GDM1 (cell line): ENCODE measurements at regions not wholly inside any gene's neighbourhood (a gene's known extent, or its start where the extent isn't known, plus 50 kb on each side); places are given as distances from the start of the nearest gene placed in this dataset.
A peak's percentile ranks its signal among the peaks of the same experiment; 100 is the strongest.

Experiments used
- DNase-seq: peaks from one replicate; lab custom pipeline; 2025; lab: John Stamatoyannopoulos, UW

DNA sequence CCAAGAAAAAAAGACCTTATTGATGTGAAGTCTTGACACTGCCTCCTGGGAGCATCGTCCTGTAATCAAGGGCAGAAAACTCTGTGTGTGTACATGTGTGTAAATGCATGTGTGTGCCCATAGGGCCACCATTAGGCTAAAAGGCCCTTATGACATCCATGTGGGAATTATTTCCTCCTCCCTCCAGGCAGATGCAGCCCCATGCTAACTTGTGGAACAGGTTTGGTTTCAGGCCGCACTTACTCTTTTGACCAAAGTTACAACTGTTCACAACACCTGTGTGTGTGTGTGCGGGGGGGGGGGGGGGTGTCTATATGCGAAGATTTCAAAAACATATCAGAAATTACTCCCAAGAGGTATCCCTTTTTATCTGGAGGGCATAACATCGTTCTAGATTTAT lies 87.4 kb upstream of the SLC14A2 start:
- DNase-seq, result no peak

DNA sequence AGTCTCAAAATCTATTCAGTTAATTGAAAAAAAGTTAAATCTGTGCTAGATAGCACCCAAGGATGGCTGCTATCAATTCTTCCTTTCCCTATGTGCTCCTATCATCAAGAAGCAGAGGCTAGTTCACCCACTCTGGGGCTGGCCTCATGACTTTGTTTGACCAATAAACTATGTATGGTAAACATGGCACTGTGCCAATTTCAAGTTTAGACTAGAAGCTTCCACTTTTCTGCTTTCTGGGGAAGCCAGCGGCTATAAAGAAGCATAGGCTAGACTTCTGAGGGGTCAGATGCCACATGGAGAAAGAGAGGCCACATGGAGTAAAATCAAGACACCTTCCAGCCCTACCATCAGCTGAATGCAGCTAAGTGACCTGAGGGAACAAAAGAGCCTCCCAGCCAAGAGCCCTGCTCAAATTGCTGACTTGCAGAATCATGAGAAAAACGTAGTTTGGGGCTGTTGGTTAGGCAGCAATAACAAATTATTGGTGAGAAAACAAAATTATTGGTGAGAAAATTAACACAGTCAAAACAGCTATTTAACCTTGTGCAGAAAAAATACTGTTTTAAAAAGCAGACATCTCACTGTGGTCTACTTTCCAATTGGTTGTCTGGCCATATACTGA lies 86.5 kb upstream of the SLC14A2 start:
- no peak for DNase-seq

DNA sequence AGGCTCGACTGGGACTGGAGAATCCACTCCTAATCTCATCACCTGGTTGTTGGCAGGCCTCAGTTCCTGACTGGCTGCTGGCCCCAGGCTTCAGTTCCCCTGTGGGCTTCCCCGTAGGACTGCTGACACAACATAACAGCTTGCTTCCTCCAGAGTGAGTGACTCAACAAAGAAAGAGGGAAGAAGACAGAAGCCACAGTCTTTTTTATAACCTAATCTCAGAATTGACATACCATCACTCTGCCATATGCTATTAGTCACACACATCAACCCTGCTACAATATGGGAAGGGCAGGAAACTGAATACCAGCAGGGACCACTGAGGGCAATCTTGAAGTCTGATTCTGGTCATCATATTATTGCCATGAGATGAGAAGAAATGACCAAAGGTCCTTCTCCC lies 76.8 kb upstream of the SLC14A2 start:
- no peak for DNase-seq

DNA sequence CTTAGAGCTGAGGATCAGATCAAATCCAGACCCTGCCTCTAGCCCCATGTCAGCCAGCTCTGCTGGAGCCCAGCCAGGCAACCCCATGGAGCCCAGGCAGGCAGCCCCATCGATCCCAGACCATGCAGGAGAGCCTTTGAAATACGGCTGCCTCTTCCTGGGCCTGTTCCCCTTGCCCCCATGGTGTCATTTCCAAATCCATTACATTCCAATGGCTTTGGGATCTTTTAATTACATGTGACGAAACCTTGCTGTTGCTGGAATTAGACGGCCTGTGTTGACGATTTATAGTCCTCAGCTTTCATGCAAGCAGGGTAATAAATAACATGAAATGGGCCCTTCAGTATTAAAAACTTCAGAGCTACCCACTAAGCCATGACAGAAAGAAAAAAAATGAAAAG lies 75.8 kb upstream of the SLC14A2 start:
- no peak for DNase-seq

DNA sequence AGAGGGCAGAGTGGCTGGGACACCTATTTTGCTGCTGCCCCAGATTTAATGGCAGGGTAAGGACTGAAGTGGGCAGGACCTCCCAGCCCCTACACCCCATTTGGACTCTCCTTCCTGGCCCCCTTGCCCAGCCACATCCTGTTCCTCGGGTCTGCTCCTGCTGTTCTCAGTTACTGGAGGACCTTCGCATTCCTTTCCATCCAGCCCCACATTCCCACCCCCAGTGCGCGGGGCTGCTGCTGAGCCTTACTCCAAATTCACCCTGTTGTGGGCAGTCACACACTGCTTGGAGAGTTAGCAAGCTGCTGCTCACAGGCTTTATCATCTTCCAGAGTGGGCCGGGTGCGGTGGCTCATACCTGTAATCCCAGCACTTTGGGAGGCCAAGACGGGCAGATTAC lies 75.2 kb upstream of the SLC14A2 start:
- DNase-seq, result no peak

DNA sequence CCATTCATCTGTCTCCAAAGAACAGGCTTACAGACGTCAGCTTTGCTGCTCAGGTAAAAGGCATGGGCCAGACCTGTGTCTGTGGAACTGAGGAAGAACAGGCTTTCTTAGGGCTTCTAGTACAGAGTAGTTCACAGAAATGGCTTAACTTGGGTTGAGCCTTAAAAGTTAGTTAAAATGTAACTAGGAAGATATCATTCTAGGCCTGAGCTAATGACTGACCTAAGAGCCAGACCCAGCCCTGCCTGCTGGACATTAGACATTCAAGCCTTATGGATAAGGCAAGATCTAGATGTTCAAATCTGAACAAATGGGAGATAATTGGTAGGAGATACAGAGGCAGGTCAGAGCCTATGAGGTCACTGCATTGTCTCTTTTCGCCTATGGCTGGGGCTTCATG lies 73.9 kb upstream of the SLC14A2 start:
- DNase-seq, result no peak

DNA sequence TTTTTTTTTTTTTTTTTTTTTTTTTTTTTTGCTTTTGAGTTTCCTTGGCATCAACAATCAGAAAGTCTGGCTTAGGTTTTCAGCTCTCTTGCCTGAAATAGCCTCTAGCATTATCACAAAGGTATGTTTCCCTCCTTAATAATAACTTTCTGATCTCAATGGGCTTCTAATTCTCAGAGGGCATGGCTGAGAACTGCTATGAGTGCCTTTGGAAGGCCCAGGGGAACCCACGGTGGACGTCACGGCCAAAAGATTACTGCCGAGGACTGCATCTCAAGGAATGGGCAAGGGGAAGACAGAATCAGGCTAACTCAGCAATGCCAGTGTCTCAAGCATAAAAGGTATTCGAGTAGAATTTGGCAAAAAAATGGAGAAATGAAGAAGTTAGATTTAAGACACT lies 73.2 kb upstream of the SLC14A2 start:
- DNase-seq, result no peak

DNA sequence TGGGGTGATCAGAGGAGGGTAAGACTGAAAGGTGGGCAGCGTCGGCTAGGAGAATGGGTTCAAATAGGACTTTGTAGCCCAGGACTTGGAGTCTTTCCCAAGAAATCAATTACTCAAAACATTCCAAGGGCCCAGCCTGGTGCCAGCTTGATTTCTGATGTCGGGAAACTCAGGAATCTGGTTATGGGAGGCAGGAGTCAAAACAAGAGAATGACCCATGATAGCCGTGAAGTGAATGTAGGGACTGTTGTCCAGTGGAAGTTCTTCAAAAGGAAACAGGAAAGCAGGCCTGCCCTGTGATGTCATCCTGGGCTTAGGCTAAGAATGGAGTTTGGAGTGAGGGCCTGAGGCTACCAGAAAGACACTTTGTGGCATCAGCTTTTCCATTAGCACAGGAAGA lies 67.4 kb upstream of the SLC14A2 start:
- no peak for DNase-seq

DNA sequence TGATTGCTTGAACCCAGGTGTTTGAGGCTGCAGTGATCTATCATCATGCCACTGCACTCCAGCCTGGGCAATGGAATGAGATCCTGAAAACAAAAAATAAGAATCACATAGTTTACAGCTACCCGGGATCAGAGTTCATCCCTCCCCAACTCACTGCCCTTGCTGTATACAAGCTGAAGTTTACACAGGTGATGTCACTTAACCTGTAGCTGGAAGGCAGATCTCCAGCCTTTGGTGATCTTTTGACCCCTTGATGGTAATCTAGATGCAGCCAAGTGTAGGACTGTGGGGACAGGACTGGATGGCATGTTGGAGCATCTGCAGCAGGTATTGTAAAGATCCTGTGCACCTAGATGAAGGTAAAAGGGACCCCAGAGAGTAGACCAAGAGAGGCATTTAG lies 66.7 kb upstream of the SLC14A2 start:
- no peak for DNase-seq

DNA sequence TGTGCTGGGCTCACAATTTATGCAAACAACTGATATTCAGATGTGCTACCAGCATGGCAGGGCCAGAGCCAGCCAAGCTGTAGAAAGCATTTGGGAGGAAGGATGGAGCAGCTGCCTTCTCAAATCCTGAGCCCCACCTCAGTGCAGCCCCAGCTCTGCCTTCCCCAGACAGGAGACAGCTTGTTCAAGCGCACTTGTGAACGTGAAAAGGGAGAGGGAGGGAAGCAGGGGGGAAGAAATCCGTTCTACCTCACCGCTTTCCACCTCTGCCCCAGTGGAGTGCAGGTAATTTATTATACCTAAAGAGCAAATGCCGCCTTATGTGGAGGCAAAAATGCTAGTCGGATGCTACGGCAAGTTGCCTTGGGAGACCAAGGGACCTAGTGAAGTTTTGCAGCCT lies 66.0 kb upstream of the SLC14A2 start:
- DNase-seq, result no peak

DNA sequence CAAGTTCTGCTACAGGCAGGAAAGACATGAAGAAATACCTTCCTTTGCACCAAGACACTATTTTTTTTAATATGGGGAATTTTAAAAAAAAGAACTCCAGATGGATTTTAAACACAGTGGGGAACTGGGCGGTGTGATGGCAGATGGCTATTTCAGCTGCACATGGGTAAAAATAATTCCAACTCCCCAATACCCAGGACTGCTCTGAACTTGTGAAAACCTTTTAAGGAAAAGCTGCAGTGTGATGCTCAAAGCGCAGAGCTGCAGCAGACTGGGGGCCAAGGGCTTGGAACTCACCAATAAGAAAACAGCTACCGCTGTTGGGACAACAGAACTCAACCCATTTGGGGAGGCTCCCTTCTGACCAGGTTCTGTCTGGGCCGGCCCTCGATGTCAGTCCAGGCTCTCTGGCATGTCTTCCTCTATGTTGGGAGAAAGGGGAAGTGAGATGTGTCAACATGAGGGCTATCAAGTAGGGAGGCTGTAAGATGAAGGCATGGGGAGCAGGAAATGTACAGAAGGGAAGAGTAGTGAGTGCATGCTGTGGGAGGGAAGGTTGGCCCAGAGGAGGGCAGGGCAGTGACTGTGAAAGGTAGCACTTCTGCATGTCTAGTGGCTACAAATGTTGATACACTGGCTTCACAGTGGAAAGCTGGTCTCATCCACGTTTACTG lies 64.0 kb upstream of the SLC14A2 start:
- DNase-seq, result peak; percentile 41

DNA sequence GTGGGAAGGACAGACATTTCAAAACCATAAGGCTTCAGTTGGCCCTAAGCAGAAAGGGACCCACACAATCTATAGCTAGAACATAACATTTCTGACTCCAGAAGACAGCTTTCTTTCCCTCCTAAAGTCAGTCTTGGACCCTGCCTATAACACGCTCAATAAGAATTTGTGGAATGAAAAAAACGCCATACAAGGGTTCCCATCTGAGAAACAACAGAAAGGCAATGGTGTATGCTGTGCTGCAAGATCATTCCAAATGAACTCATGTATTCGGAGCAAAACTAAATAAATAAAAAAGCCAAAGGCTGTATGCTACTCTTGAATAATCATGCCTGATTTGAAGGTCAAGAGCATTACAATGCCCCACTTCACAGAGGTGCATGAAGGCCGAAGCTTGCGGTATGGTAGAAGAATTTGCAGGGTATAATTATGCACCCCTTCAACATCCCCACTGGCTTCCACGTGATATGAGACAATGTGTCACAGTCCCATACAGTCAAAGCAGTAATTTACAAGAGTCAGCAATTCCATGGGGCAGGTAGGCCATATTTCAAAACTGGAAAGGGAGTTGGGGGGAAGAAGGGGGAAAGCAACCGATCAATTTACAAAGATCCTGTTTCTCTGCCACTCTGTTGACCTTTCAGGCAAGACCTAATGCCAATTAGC lies 61.4 kb upstream of the SLC14A2 start:
- no peak for DNase-seq

DNA sequence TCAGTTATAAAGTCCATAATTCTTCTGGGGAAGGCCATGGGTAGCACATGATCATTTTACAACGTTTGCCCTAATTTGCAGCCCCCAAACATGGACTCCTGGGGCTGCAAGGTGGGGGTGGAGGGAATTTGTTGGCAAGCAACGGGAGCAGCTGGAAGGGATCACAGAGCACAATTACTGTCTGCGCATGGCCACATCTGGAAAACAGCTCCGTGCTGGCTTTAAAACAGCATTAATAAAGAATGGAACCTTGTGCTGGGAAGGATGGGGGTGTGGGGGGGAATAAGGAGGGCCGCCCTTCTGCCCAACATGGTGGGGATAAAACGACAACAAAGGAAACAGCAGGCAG lies 60.9 kb upstream of the SLC14A2 start:
- no peak for DNase-seq

DNA sequence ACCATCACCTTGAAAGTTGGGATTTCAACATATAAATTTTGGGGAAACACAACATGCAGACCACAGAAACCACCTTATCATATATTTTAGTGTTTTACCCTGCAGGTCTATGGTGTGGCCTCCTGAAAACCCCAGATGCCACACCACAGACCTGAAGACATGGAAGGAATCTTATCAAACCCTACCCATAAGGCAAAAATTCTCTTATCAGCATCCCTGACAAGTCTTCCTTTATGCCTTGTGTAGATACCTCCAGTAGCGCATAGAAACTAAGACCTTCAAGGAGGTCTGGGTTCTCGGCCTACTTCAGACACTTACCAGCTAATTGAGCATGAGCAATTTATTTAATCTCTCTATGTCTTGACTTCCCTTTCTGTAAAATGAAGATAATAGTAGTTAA lies 59.1 kb upstream of the SLC14A2 start:
- no peak for DNase-seq

DNA sequence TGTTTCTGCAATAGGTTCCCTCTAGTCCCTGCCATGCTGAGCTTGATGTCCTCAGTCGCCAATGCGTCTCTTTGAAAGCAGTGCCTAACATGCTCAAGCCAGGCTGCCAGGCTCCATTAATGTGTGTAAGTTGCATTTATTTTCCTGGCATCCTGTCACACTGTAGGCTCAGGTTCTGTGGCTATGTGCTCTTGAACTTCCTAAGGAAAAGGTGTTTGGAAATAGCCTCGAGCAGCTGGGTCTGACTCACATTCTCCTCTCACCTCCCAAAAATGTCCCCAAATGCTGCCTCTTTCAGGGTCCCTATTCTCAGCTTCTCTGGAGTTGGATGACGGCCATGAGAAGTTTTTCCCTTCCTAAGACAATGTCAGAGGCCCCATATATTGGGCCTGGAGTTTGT lies 58.0 kb upstream of the SLC14A2 start:
- no peak for DNase-seq

DNA sequence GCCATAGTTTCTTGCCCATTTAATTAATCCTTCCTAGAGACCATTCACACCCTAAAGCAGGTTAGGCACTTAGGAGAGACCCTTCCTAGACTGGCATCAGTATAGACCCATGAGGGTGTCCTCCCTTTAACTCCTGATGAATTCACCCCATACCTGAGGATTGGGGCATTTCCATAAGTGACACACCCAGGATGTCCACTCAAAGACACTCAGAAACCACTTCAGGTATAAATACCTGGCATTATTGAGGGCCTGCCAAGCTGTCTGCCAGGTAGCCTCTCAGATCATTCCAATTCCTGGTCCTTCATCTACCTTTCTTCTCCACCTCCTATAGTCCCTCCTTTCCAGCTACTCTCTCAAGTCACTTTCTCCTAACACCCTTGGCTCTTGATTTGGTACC lies 57.5 kb upstream of the SLC14A2 start:
- no peak for DNase-seq

DNA sequence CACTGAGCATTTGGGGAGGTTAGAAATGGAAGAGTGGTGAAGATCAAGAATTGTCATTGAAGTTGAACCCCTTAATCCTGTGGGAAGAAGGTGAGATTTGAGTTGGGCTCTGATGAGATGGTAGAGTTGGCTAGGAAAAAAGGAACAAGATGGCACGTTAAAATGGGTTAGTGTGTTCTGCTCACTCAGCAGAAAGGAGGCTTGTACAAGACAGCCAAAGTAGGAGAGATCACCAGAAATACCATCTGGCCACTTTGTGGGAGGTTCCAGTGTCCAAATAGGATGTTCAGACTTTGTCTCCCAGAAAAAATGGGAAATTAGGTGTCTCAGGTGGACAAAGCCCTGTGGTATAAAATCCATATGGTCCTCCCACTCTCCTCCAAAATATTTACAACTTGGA lies 56.0 kb upstream of the SLC14A2 start:
- DNase-seq, result no peak

DNA sequence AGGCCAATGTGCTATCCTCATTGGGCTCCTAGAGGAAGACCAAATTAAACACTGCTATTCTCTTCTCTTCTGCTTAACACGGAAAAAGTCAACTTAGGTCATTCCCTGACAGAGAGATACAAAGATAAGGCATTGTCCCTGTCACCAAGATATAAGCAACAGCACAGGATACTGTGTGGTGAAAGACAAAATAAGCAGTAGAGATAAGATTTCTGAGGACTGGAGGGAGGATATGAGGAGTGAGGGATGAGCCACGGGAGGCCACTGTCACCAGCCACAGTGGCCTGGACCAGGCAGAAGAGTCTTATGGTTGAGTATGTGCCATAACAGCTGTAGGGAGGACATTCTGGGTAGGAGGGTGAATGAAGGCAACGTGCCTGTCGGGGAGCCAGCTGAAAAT lies 54.4 kb upstream of the SLC14A2 start:
- no peak for DNase-seq

DNA sequence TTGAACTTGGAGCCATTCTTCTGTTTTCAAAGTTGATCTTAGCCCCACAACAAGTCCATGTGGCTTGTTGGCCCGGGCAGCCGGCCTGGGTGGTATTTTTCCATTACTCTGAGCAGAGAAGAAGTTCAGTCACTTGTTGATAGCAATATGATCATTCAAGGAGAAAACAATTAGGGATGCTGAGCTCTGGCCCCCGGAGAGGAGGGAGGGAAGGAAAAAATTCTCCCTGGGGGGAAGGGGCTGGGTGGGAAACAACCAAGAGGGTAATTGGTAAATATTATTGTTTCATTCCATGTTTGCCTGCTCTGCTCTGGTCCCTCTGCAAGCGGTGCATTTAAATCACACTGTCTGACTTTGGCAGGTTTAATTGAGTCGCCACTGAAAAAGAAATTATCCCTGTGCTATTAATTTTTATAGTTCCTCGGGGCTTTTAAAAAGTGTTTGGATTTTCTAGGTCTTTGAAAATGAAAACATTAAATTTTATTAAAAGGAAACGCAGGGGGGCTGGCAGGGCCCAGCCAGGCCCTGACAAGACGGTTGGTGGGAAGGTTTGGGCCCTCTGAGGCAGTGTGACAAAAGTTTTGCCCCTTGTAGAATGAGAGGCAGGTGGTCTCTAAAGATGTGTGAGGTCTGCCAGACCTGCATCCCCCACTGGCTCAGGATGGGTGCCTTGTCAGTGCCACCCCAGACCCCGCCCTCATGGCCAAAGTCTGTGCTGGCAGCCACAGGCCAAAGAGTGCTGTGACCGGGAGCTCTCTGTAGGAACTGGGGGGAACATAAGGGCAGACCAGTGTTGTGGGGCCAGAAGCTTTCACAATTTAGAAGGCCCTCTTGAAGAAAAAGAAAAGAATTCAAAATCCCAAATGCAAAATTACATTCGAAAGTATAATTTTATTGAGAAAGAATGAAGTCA lies 52.5 kb upstream of the SLC14A2 start:
- no peak for DNase-seq

DNA sequence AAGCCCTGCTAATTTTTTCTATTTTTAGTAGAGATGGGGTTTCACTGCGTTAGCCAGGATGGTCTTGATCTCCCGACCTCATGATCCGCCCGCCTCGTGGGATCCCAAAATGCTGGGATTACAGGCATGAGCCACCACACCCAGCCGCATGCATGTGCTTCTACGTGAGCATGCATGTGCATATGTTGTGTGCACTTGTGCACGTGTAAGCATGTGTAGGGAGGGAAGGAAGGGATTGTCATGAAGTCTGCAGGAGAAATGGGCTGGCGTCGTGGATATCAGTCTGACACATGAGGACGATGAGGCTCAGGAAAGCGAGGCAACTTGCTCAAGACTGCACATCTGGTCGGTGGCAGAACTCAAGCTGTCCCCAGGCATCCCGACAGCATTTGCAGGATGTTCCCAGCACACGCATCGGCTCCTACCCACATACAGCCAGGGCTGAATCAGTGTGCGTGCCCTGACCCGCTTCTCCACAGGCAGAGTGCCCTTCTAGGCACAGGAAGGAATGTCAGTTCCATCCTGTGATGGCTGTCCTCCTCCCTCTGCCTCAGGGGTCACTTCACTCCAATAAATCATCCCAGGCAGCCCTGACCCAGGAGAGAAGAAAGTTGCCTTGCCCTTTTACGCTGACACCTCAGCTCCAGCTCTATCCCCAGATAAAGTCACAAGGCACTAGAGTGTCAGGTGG lies 49.9 kb upstream of the SLC14A2 start:
- DNase-seq, result no peak
